HepG2 (cell line): ENCODE measurements at regions not wholly inside any gene's neighbourhood (a gene's known extent, or its start where the extent isn't known, plus 50 kb on each side); places are given as distances from the start of the nearest gene placed in this dataset.

Source experiments
- ATAC-seq: fragments of 200-7000 bp; cut with Tn5 transposase; 3 replicates; pipeline ENCODE4 v1.9.1; 2020; ENCODE audit warnings: mild to moderate bottlenecking, moderate library complexity
- BruUV-seq: library from RNA; stranded (reverse); fragments of 400-500 nt; replicated peaks from 2 replicates; lab custom pipeline; 2021; lab: Mats Ljungman, UMichigan
- CTCF ChIA-PET: fragments of 300-600 bp; formaldehyde crosslinking; extraction: SDS; loops from one replicate; lab custom pipeline; 2021; ENCODE audit warnings: low total read pairs, inconsistent platforms, low intra/inter-chr PET ratio; lab: Yijun Ruan, JAX
- POLR2A ChIA-PET: fragments of 350-600 bp; sonication (Branson Sonifier 250); formaldehyde crosslinking; loops from one replicate; lab custom pipeline; 2020; ENCODE audit warnings: antibody characterized with exemption, inconsistent platforms; lab: Yijun Ruan, JAX
- DNase-seq: peaks from one replicate; pipeline ENCODE4 v3.0.0-alpha.2; 2015; ENCODE audit warnings: low spot score
- FAIRE-seq: peaks from 3 replicates; lab custom pipeline; 2011; peaks lifted over from hg19 to GRCh38; lab: Jason Lieb, UNC
- H2AFZ ChIP-seq: one replicate; pipeline ENCODE4 v1.6.1; 2011; ENCODE audit warnings: low read length, inconsistent platforms
- H3K27ac ChIP-seq: fragments of 300-600 bp; 3 replicates; pipeline ENCODE4 v1.8.0; 2011; ENCODE audit warnings: mixed run types, mild to moderate bottlenecking, mixed read lengths, low read length, inconsistent platforms; ENCODE audit not compliant: insufficient read depth; ENCODE audit errors: extremely low read length
- H3K27me3 ChIP-seq, 2 experiments: fragments of 200-600 bp in 1 of 2; 2 replicates in 1 of 2; 3 replicates in 1 of 2; pipeline versions ENCODE4 v1.6.0 to v1.8.0; 2011; ENCODE audit warnings: low read length in 2 of 2, mild to moderate bottlenecking in 2 of 2, moderate library complexity in 2 of 2, inconsistent platforms in 1 of 2; ENCODE audit not compliant: insufficient read depth in 2 of 2, control insufficient read depth in 1 of 2
- H3K36me3 ChIP-seq, 2 experiments: fragments of 200-600 bp in 1 of 2; replicated peaks in 1 of 2; 2 replicates in 1 of 2; 3 replicates in 1 of 2; pipeline versions ENCODE4 v1.5.1 to v1.8.0; 2011; ENCODE audit warnings: low read length in 2 of 2, inconsistent platforms in 1 of 2; ENCODE audit not compliant: insufficient read depth in 2 of 2, control insufficient read depth in 1 of 2
- H3K4me1 ChIP-seq: 2 replicates; pipeline ENCODE4 v1.5.1; 2012; ENCODE audit warnings: low read length, inconsistent platforms; ENCODE audit not compliant: insufficient read depth
- H3K4me2 ChIP-seq: 2 replicates; pipeline ENCODE4 v1.6.0; 2011; ENCODE audit warnings: low read depth, low read length, inconsistent platforms
- H3K4me3 ChIP-seq, 3 experiments: fragments of 200-600 bp in 1 of 3; sonication (generic), shearing (Covaris generic) in 1 of 3; replicated peaks in 1 of 3; 2 replicates each; pipeline ENCODE4 v1.5.1; 2011 to 2016; ENCODE audit warnings: low read length in 3 of 3, inconsistent platforms in 2 of 3, low read depth in 2 of 3, mild to moderate bottlenecking in 2 of 3, control low read depth in 1 of 3, mixed read lengths in 1 of 3; ENCODE audit not compliant: insufficient read depth in 1 of 3
- H3K79me2 ChIP-seq: one replicate; pipeline ENCODE4 v1.6.1; 2011; ENCODE audit warnings: low read length, inconsistent platforms; ENCODE audit not compliant: insufficient read depth
- H3K9ac ChIP-seq: 2 replicates; pipeline ENCODE4 v1.6.0; 2011; ENCODE audit warnings: mild to moderate bottlenecking, low read depth, low read length, inconsistent platforms; ENCODE audit not compliant: insufficient read depth
- H3K9me3 ChIP-seq: 2 replicates; pipeline ENCODE4 v1.5.1; 2012; ENCODE audit warnings: mild to moderate bottlenecking, low read length
- H4K20me1 ChIP-seq: 2 replicates; pipeline ENCODE4 v1.6.0; 2011; ENCODE audit warnings: inconsistent platforms, mild to moderate bottlenecking, low read length, moderate library complexity; ENCODE audit not compliant: insufficient read depth
- CBX2 ChIP-seq, 2 experiments: fragments of 200-600 bp in 1 of 2; sonication (generic); formaldehyde crosslinking in 1 of 2; IDR thresholded peaks; 2 replicates each; pipeline versions ENCODE4 v1.7.0 to v1.8.1; 2018 to 2022; ENCODE audit warnings: low read depth in 2 of 2, low read length in 1 of 2, mild to moderate bottlenecking in 1 of 2, missing genetic modification reagents in 1 of 2
- CREB1 ChIP-seq, 2 experiments: fragments of 450-650 bp in 1 of 2; IDR thresholded peaks; 2 replicates each; pipeline ENCODE4 v1.6.1; 2016 to 2017; ENCODE audit warnings: control low read depth in 1 of 2, mild to moderate bottlenecking in 1 of 2, missing compliant biosample characterization in 1 of 2, missing genetic modification characterization in 1 of 2
- EP300 ChIP-seq, 3 experiments: sonication (generic) in 1 of 3; formaldehyde crosslinking in 1 of 3; IDR thresholded peaks; 2 replicates each; pipeline versions ENCODE4 v1.5.1 to v1.6.1; 2011 to 2020; ENCODE audit warnings: low read depth in 2 of 3, low read length in 2 of 3, borderline replicate concordance in 1 of 3, improper control_type of control experiment in 1 of 3, mild to moderate bottlenecking in 1 of 3, missing genetic modification reagents in 1 of 3, moderate library complexity in 1 of 3
- GPN1 ChIP-seq: sonication (generic); formaldehyde crosslinking; IDR thresholded peaks from 2 replicates; pipeline ENCODE4 v1.5.1; 2020; ENCODE audit warnings: missing genetic modification reagents, borderline replicate concordance
- MBD4 ChIP-seq: IDR thresholded peaks from 2 replicates; pipeline ENCODE4 v1.6.1; 2012; ENCODE audit warnings: low read length, inconsistent platforms, borderline replicate concordance
- MIER3 ChIP-seq: IDR thresholded peaks from 2 replicates; pipeline ENCODE4 v1.6.1; 2016; ENCODE audit warnings: missing compliant biosample characterization, borderline replicate concordance
- SMARCC2 ChIP-seq: fragments of 450-650 bp; IDR thresholded peaks from 2 replicates; pipeline ENCODE4 v1.6.1; 2017; ENCODE audit warnings: antibody characterized with exemption, mild to moderate bottlenecking
- ZNF333 ChIP-seq: sonication (generic); formaldehyde crosslinking; IDR thresholded peaks from 2 replicates; pipeline ENCODE4 v1.4.0; 2020; ENCODE audit warnings: mild to moderate bottlenecking, missing genetic modification reagents, borderline replicate concordance
- ZNF558 ChIP-seq: sonication (generic); formaldehyde crosslinking; IDR thresholded peaks from 2 replicates; pipeline ENCODE4 v1.9.0; 2022; ENCODE audit warnings: mild to moderate bottlenecking, missing genetic modification reagents, borderline replicate concordance
- ZNF562 ChIP-seq: sonication (generic); formaldehyde crosslinking; IDR thresholded peaks from 2 replicates; pipeline ENCODE4 v1.8.0; 2022; ENCODE audit warnings: missing genetic modification reagents, borderline replicate concordance
- ZNF576 ChIP-seq: sonication (generic); formaldehyde crosslinking; IDR thresholded peaks from 2 replicates; pipeline ENCODE4 v1.4.0; 2020; ENCODE audit warnings: mild to moderate bottlenecking, missing genetic modification reagents
- ZNF891 ChIP-seq: sonication (generic); formaldehyde crosslinking; IDR thresholded peaks from 2 replicates; pipeline ENCODE4 v1.5.0; 2020; ENCODE audit warnings: mild to moderate bottlenecking, missing genetic modification reagents
- WGBS: methylation state at CpG from one replicate; pipeline ENCODE4 v1.1.6; 2017; ENCODE audit warnings: low lambda C conversion rate; 5-methylcytosine and 5-hydroxymethylcytosine counted together
- in situ Hi-C: cut with HindIII; loops from 2 replicates; pipeline ENCODE4 v1.10.0; 2017; ENCODE audit warnings: low pct_unique_long_range_greater_than_20kb; ENCODE audit not compliant: extremely low pct_ligation_motif_present
- intact Hi-C: fragments of 100-400 bp; cut with micrococcal nuclease; formaldehyde crosslinking; loops from one replicate; pipeline ENCODE4 v1.10.0; 2022; ENCODE audit not compliant: unreplicated experiment

GRCh38 chr12:108053512-108053911, 75.6 kb upstream of the WSCD2 start:
- Histone ChIP-seq H3K27ac (no peak overlapping the region), H4K20me1 (no peaks in the 10 kb centered on the region), H3K9me3 (no peaks in the 10 kb centered on the region), H3K4me1 (no peaks in the 10 kb centered on the region), H3K9ac (no peak overlapping the region), H3K36me3 (no peaks in the 10 kb centered on the region), H3K27me3 (peaks cover 2 to 15% of the 10 kb centered on the region in 2 experiments; a peak in 2 of 5 replicates), H2AFZ (no peak overlapping the region), H3K4me2 (no peak overlapping the region), H3K79me2 (no peaks in the 10 kb centered on the region), H3K4me3 (no peak overlapping the region)
- TF ChIP-seq MBD4, result no peak
- TF ChIP-seq ZNF562 (CRISPR knock-in tag), result no peak
- TF ChIP-seq SMARCC2, result no peak
- TF ChIP-seq GPN1, result no peak
- no peak for TF ChIP-seq MIER3
- no peak for TF ChIP-seq ZNF333 (CRISPR knock-in tag)
- TF ChIP-seq EP300 (IDR thresholded peaks at IDR 0.05; ENCODE audit: low read depth in 2 of 2, low read length in 2 of 2), result no peak
- no peak for TF ChIP-seq EP300 (CRISPR knock-in tag; IDR thresholded peaks at IDR 0.05; ENCODE audit: borderline replicate concordance)
- ATAC-seq (no peak), FAIRE-seq (no peak), DNase-seq (no peak)
- POLR2A ChIA-PET, result no interaction called here
- in situ Hi-C loops, result no loop called here
- BruUV-seq, result no TSS peak
- intact Hi-C loops, result no loop called here
- CTCF ChIA-PET, result no interaction called here
- WGBS, result 5% methylated on average over 3 of the region's 3 CpGs

GRCh38 chr12:108054496-108054895, 74.6 kb upstream of the WSCD2 start:
- intact Hi-C loops, result no loop called here
- CTCF ChIA-PET, result no interaction called here
- POLR2A ChIA-PET, result no interaction called here

More at GRCh38 chr12:108054496-108054895, 74.6 kb upstream of the WSCD2 start:
- Histone ChIP-seq H3K4me3 (no peak overlapping the region), H3K79me2 (no peaks in the 10 kb centered on the region), H3K27ac (no peak overlapping the region), H3K27me3 (peaks cover 2 to 15% of the 10 kb centered on the region in 2 experiments; a peak in 2 of 5 replicates), H3K36me3 (no peaks in the 10 kb centered on the region), H3K4me1 (no peaks in the 10 kb centered on the region), H3K4me2 (no peak overlapping the region), H2AFZ (no peak overlapping the region), H3K9ac (no peak overlapping the region), H3K9me3 (no peaks in the 10 kb centered on the region), H4K20me1 (no peaks in the 10 kb centered on the region)
- TF ChIP-seq ZNF891 (CRISPR knock-in tag) (no peak), ZNF576 (no peak), CREB1 (IDR thresholded peaks at IDR 0.05) (no peak), CREB1 (CRISPR knock-in tag; IDR thresholded peaks at IDR 0.05) (no peak), CBX2 (IDR thresholded peaks at IDR 0.05; ENCODE audit: low read depth, low read length) (no peak), CBX2 (CRISPR knock-in tag; IDR thresholded peaks at IDR 0.05; ENCODE audit: low read depth) (no peak), ZNF558 (CRISPR knock-in tag) (no peak)
- WGBS, result 4% methylated on average over 2 of the region's 2 CpGs
- in situ Hi-C loops, result no loop called here
- ATAC-seq (no peak), DNase-seq (no peak), FAIRE-seq (no peak)
- BruUV-seq, result no TSS peak
